ENCODE measurements at regions not wholly inside any gene's neighbourhood (a gene's known extent, or its start where the extent isn't known, plus 50 kb on each side); places are given as distances from the start of the nearest gene placed in this dataset.

GRCh38 chr2:57897920-57898319 lies 148.7 kb upstream of the VRK2 start:
- DNase-seq, result no peak

- no peak for DNase-seq
Observed at GRCh38 chr2:57899898-57900297, 146.7 kb upstream of the VRK2 start.

GRCh38 chr2:57902578-57902977 lies 144.0 kb upstream of the VRK2 start:
- DNase-seq, result no peak

DNA sequence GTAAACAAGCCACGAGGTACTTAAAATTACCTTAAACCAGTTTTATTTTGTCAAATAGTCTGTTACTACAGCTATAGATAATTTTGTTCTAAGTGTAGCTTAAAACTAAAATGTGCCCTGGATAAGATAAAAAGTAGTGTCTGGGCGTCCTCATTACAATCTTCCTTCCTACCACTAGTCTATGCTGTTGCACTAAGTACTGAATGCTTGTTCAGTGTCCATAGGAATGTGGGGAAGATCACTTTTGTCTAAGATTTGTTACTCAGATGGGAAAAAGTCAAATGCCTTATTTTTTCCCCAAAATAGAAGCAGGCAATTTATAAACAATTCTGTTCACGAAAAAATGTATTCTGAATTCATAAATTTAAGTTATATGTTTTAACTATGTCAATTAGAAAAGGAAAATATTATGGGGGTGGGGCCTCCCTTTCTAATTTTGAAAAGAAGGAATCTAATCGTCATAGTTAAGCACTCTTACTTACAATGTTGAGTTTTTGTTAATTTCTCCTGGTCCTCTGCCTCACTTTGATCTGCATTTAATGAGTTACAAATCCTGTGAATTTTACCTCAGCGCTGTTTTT lies 140.4 kb upstream of the VRK2 start:
- no peak for DNase-seq

DNA sequence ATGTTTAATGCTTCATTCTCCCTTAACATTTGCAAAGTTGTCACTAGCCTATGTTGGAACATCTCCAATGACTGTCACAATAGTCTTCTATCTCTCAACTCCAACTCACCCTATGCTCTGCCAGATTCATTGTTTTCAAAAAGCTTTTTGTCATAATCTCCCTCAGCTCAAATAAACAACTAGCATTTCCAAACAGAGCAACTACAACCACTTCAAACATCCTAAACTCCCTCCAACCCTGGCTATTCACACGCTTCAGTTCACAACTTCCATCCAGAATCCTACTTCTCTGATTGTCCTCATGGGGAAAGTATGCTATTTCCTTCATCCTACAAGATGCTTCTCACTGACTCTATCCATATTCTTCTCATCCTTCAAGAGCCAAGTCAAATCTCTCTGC lies 139.2 kb upstream of the VRK2 start:
- DNase-seq, result no peak

GRCh38 chr2:57908736-57909161 lies 137.9 kb upstream of the VRK2 start:
- DNase-seq, result no peak

DNA sequence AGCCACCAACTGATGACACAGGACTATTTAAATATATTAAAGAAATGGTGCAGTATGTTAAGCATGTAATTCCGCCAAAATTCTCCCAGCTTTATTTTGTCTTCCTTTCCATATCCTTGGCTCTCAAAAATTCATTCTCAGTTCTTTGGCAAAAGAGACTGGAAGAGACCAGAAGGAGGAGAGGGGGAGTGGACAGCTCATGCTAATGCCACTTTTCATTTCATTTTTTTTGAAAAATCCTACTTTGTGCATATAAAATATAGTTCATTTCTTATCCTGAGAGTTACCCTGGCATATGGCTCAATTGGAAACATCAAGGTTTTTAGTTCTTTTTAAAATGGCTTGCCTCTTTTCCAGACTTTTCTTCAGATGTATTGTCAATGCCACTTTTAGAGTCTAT lies 128.5 kb upstream of the VRK2 start:
- DNase-seq, result no peak

DNA sequence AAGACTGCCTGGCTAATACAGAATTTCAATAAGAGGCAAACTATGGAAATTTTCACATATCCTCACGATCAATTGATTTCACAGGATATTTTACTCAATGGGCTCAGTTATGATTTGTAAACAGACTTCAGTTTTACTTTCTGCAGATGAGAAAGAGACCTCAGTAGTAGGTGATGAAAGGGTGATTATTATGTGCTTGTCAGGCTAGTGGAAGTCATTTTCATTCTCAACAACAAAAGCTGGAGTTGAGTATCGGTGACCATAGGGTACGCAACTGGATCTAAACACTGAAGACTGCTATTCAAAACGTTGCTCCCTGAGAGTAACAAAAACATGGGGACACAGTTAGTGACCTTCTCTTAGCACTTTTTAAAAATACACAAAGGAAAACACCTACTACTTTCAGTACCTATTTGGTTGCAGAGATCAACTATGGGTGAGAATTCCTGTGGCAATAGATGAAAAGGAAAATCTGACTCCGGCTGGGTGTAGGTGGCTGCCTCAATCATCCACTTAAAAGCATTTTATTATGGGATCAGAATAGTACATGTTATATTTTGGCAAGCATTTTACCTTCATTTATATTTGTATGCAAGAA lies 126.2 kb upstream of the VRK2 start:
- no peak for DNase-seq

GRCh38 chr2:57934659-57935058 lies 111.9 kb upstream of the VRK2 start:
- DNase-seq, result no peak

GRCh38 chr2:57936216-57936615 lies 110.4 kb upstream of the VRK2 start:
- no peak for DNase-seq

- no peak for DNase-seq
Observed at GRCh38 chr2:57937456-57937855, 109.2 kb upstream of the VRK2 start.

DNA sequence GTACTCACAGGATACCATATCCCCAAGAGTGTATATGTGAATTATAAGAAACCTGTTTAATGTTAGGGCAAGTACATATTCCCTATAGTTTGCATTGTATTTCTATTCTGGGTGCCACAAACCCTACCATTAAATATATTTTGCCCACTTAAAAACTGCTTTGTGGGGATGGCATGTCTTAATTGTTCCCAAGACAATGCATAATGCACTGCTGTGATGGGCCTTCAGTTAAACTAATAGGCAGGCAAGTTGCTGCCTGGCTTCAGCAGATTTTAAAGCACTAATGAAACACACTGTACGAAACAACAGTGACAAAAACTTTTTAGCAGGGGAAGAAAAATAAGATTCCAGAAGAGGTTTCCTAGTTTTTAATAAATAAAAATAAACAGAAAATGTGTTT lies 104.8 kb upstream of the VRK2 start:
- no peak for DNase-seq

DNA sequence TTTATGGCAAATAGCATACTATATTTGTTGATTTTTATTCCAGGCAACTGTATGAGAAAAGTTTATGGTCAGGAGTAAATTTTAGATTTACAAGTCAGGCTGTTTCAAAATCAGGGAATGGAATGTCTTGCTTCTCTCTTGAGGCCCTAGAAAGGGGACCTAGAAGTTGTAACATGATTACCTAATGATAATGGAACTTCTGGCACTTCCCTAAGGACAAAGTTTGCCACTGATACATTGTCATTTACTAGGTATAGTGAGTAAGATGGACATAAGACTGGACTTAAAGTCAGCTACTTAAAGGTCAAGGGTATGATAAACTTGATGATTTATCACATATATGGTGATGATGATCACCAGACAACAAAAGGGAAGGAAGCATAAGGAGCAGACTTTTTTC lies 103.3 kb upstream of the VRK2 start:
- no peak for DNase-seq

GRCh38 chr2:57947398-57947797 lies 99.2 kb upstream of the VRK2 start:
- no peak for DNase-seq

- DNase-seq, result no peak
Observed at GRCh38 chr2:57954020-57954419, 92.6 kb upstream of the VRK2 start.

GRCh38 chr2:57957238-57957637 lies 89.4 kb upstream of the VRK2 start:
- no peak for DNase-seq

DNA sequence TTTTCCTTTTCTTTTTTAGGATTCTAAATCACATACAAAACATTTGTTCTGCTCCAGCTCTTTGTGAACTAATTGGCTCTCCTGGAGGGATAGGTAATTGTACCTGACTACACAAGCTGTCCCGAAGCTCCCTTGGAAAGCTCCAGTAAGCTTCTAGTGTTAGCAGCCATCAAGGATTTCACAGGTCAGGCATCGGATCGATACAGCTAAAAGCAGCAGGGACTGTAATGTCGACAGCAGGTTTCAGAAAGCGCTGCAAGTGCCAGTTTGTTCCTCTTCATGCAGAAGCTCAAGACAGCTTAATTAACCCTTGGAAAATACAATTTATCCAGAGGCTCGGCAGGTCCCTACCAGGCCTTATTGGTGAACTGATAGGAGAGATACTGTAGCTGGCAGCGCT lies 87.2 kb upstream of the VRK2 start:
- DNase-seq, result no peak

GRCh38 chr2:57962861-57963260 lies 83.7 kb upstream of the VRK2 start:
- DNase-seq, result no peak

GRCh38 chr2:57965219-57965618 lies 81.4 kb upstream of the VRK2 start:
- DNase-seq, result no peak

- DNase-seq, result no peak
Observed at GRCh38 chr2:57965961-57966360, 80.6 kb upstream of the VRK2 start.

DNA sequence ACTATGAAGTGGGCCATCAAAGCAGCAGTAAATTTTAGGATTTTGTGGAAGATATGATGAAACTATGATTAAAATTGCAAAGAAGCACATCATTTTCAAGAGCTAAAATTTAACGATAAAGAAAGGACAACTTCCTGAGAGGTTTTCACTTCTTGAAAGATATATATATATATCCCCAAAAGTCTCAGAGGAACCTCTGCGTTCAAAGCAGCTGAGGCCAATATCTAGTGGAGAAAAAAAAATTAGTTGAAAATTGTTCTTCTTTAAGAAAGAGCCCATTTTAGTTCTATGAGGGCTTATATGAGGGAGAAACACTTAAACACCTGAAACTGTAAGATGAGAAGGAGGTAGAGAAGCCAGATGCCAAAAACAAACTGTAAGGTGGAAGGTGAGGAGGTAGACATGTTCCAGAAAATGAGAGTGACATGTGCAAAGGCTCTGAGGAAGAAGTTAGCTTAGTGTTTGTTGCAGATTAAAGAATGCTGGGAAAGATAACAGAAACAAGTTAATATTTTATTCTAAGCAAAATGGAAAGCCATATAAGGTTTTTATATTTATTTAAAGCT lies 72.9 kb upstream of the VRK2 start:
- no peak for DNase-seq

- DNase-seq, result no peak
Observed at GRCh38 chr2:57979158-57979557, 67.4 kb upstream of the VRK2 start.

DNA sequence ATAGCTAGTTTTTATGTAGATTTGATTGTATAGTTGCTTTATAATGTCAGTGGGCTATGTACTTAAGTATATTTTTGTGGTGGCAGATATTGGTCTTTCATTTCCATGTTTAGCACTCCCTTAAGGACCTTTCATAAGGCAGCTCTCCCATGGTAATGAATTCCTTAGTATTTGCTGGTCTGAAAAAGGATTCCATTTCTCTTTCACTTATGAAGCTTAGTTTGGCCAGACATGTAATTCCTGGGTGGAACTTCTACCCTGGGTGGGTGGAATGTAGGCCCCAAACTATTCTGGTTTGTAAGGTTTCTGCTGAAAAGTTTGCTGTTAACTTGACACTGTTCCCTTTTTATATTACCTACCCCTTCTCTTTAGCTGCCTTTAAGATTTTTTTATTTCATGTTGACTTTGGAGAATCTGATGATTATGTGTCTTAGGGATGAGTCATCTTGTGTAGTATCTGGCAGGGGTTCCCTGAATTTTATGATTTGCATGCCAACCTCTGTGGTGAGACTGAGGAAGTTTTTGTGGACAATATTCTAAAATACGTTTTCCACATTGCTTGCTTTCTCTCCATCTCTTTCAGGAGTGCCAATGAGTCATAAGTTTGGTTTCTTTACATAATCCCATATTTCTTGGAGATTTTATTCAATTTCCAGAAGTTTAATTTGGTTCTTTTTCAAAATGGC lies 65.4 kb upstream of the VRK2 start:
- DNase-seq, result no peak

DNA sequence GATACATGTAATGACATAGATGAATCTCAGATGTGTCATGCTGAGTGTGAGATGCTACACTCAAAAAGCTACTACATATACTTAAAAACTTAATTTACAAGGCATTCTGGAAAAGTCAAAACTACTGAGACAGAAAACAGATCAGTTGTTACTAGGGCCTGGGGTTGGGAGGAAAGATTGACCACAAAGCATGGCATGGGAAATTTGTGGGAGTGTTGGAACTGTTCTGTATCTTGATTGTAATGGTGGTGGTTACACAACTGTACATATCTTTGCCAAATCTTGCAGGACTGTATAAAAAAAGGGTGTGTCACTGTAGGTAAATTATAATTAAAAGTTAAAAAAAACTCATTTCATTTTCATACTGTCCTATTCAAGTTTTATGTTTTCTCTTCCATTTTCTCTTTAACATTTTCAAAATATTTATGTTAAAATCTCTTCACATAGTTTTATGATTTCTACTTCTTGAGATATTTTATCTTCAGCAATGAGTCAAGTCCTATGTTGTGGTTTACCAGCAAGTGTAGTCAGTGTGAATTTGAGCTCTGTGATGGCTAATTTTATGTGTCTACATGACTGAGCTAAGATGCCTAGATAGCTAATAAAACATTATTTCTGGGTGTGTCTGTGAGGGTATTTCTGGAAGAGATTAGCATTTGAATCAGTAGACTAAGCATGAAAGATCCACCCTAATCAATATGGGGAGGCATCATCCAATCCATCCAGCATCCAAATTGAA lies 58.6 kb upstream of the VRK2 start:
- DNase-seq, result no peak
